ENCODE measurements at regions not wholly inside any gene's neighbourhood (a gene's known extent, or its start where the extent isn't known, plus 50 kb on each side); places are given as distances from the start of the nearest gene placed in this dataset.

DNA sequence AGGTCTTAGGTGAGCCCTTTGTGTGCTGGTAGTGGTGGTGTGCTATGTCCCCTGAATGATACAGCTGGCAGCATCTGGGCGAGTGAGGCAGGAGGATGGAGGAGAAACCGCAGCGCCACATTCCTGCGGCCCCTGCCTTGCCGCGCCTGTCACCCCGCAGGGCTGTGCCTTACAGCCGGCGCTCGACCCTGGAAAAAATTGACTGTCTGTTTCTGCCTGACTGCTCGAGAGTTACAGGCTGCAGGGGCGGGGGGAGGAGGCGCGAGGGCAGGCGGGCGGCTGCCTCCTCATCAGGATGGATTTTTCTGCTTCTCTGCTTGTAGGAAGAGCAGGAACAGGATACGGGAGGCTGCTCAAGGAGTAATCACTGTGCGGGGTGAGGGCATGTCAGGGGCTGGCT lies 443.4 kb downstream of the MIAT start:
- TF ChIP-seq, protein P1, sequence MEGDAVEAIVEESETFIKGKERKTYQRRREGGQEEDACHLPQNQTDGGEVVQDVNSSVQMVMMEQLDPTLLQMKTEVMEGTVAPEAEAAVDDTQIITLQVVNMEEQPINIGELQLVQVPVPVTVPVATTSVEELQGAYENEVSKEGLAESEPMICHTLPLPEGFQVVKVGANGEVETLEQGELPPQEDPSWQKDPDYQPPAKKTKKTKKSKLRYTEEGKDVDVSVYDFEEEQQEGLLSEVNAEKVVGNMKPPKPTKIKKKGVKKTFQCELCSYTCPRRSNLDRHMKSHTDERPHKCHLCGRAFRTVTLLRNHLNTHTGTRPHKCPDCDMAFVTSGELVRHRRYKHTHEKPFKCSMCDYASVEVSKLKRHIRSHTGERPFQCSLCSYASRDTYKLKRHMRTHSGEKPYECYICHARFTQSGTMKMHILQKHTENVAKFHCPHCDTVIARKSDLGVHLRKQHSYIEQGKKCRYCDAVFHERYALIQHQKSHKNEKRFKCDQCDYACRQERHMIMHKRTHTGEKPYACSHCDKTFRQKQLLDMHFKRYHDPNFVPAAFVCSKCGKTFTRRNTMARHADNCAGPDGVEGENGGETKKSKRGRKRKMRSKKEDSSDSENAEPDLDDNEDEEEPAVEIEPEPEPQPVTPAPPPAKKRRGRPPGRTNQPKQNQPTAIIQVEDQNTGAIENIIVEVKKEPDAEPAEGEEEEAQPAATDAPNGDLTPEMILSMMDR (IDR thresholded peaks at IDR 0.05) = no peak
- no peak for TF ChIP-seq EZH2 (IDR thresholded peaks at IDR 0.05; ENCODE audit: borderline replicate concordance, insufficient read depth, low read depth, low read length, poor library complexity, severe bottlenecking)
